HepG2 (cell line): ENCODE measurements at regions not wholly inside any gene's neighbourhood (a gene's known extent, or its start where the extent isn't known, plus 50 kb on each side); places are given as distances from the start of the nearest gene placed in this dataset.
A peak's percentile ranks its signal among the peaks of the same experiment; 100 is the strongest.

Source experiments
- CREB3 ChIP-seq: sonication (generic); formaldehyde crosslinking; IDR thresholded peaks from 2 replicates; pipeline ENCODE4 v1.5.0; 2020; ENCODE audit warnings: missing genetic modification reagents
- CSRNP2 ChIP-seq: sonication (generic); formaldehyde crosslinking; conservative IDR thresholded peaks from 2 replicates; pipeline ENCODE4 v1.8.0; 2022; ENCODE audit warnings: low read depth, missing genetic modification reagents
- HES4 ChIP-seq: sonication (generic); formaldehyde crosslinking; IDR thresholded peaks from 2 replicates; pipeline ENCODE4 v1.9.0; 2021; ENCODE audit warnings: mild to moderate bottlenecking, missing genetic modification reagents, borderline replicate concordance
- HOMEZ ChIP-seq: IDR thresholded peaks from 2 replicates; pipeline ENCODE4 v1.6.1; 2016; ENCODE audit warnings: low read depth
- MEIS2 ChIP-seq: sonication (generic); formaldehyde crosslinking; IDR thresholded peaks from 2 replicates; pipeline ENCODE4 v1.9.0; 2021; ENCODE audit warnings: mild to moderate bottlenecking, missing genetic modification reagents
- MXD3 ChIP-seq: IDR thresholded peaks from 2 replicates; pipeline ENCODE4 v1.6.1; 2016; ENCODE audit warnings: mild to moderate bottlenecking, missing biosample characterization, missing genetic modification reagents
- NCOA2 ChIP-seq: sonication (generic); formaldehyde crosslinking; IDR thresholded peaks from 2 replicates; pipeline ENCODE4 v1.8.0; 2022; ENCODE audit warnings: inconsistent platforms
- PAX8 ChIP-seq: sonication (generic); formaldehyde crosslinking; IDR thresholded peaks from 2 replicates; pipeline ENCODE4 v1.8.0; 2022; ENCODE audit warnings: mild to moderate bottlenecking, missing genetic modification reagents, borderline replicate concordance
- PLSCR1 ChIP-seq: sonication (generic); formaldehyde crosslinking; IDR thresholded peaks from 2 replicates; pipeline ENCODE4 v1.5.0; 2020; ENCODE audit warnings: missing genetic modification reagents, mild to moderate bottlenecking, borderline replicate concordance
- RXRB ChIP-seq: IDR thresholded peaks from 2 replicates; pipeline ENCODE4 v1.6.1; 2016; ENCODE audit warnings: borderline replicate concordance, missing genetic modification reagents, missing compliant biosample characterization
- SNAPC4 ChIP-seq: sonication (generic); formaldehyde crosslinking; IDR thresholded peaks from 2 replicates; pipeline ENCODE4 v1.4.0; 2020; ENCODE audit warnings: mild to moderate bottlenecking, missing genetic modification reagents
- TGIF2 ChIP-seq: IDR thresholded peaks from 2 replicates; pipeline ENCODE4 v1.6.1; 2016; ENCODE audit warnings: control low read depth, missing compliant biosample characterization
- YEATS4 ChIP-seq: sonication (generic); formaldehyde crosslinking; IDR thresholded peaks from 2 replicates; pipeline ENCODE4 v1.4.0; 2020; ENCODE audit warnings: missing genetic modification reagents, borderline replicate concordance
- ZNF383 ChIP-seq: sonication (generic); formaldehyde crosslinking; IDR thresholded peaks from 2 replicates; pipeline ENCODE4 v1.4.0; 2020; ENCODE audit warnings: missing genetic modification reagents, mild to moderate bottlenecking, borderline replicate concordance
- ZNF782 ChIP-seq: sonication (generic); formaldehyde crosslinking; IDR thresholded peaks from 2 replicates; pipeline ENCODE4 v1.4.0; 2020; ENCODE audit warnings: missing genetic modification reagents, mild to moderate bottlenecking, borderline replicate concordance
- ZNF784 ChIP-seq: sonication (generic); formaldehyde crosslinking; IDR thresholded peaks from 2 replicates; pipeline ENCODE4 v1.5.1; 2020; ENCODE audit warnings: missing genetic modification reagents, mild to moderate bottlenecking, borderline replicate concordance

DNA sequence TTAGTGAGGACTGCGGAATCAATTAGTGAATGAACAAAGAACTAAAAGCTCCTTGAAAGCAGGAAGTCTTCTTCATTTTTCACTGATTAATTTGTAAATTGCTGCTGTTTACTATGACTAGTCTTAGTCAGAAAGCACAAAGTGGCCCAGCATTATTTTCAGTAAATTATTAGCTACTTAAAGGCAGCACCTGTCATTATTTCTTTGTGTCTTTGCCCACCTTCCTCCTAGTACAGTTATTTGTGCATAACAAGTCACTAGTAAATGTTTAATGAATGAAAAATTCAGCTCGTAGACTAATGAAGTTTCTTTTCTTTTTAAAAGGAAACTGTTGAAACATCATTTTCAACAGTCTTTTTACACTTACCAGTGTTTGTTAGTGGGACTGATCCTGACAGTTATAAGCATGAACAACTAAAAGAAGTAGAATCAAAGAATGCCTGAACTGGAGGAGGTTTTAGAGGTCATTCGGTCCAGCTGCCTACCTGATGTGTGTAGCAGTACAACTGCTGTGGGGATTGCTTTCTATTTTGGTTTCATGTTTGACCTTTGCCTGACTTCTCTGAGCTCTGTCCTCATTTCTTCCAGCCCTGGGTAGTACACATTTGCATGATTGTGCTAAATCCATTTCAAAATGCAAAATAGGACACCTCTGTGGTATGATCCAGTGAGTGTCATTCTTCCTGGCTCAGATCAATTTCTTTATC is 140.0 kb upstream of the PHYHIPL start (continued):
- no peak for TF ChIP-seq CSRNP2
- no peak for TF ChIP-seq ZNF784 (CRISPR knock-in tag)
- no peak for TF ChIP-seq CREB3 (CRISPR knock-in tag)
- TF ChIP-seq RXRB (CRISPR knock-in tag) = peak; percentile 94
- TF ChIP-seq PLSCR1 (CRISPR knock-in tag) = no peak
- no peak for TF ChIP-seq MXD3 (CRISPR knock-in tag)
- no peak for TF ChIP-seq YEATS4 (CRISPR knock-in tag)
- no peak for TF ChIP-seq ZNF383 (CRISPR knock-in tag)
- peak; percentile 25; the same call in 1 of the 2 replicates for TF ChIP-seq HOMEZ
- no peak for TF ChIP-seq PAX8 (CRISPR knock-in tag)
- no peak for TF ChIP-seq HES4 (CRISPR knock-in tag)
- TF ChIP-seq ZNF782 (CRISPR knock-in tag) = no peak
- TF ChIP-seq NCOA2 = peak; percentile 64; the same call in 1 of the 2 replicates
- TF ChIP-seq SNAPC4 (CRISPR knock-in tag) = no peak
- no peak for TF ChIP-seq TGIF2 (CRISPR knock-in tag)
- TF ChIP-seq MEIS2 (CRISPR knock-in tag) = no peak
